ENCODE measurements at regions not wholly inside any gene's neighbourhood (a gene's known extent, or its start where the extent isn't known, plus 50 kb on each side); places are given as distances from the start of the nearest gene placed in this dataset.
A peak's percentile ranks its signal among the peaks of the same experiment; 100 is the strongest.

DNA sequence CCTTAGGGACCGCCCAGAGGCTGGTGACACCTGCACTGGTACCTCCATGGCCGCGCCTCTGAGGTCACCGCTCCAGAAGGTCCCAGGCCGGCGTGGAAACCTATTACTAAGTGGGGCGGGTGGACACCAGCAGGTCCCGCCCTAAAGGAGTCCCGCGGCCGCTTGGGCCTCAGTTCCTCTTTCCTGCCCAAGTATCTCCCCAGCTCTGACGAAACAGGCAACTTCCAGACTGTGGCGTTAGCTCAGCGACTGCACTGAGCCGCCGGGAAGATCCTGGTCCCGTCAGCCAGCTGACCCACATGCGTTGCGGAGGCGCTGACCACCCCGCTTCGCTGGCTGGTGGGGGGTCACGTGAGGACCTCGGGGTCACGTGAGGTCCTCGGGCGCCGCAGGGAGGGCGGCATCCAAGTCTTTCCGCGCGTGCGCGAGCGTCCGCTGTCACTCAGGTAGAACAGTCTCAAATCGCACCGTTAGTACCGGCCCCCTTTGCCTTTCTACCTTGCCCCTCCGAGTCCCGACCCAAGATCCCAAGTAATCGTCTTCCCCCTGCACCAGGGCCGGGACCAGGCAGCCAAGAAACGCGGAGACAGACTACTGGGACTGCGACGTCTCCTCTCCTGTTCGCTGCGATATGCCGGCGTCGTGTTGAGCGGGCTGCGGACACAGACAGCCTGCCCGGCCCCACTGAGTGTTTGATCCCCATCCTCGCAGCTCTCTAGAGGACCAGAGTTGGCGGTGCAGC, 53.7 kb upstream of the KDM4C start:
- H3K36me3 Mint-ChIP-seq (ENCODE audit: low read depth, unreplicated experiment): no peaks in the 10 kb centered on the region
- peak overlapping the region; percentile 67 for H3K27ac Mint-ChIP-seq (ENCODE audit: unreplicated experiment)
- H3K27me3 Mint-ChIP-seq (ENCODE audit: unreplicated experiment): peaks cover 7% of the 10 kb centered on the region
- H3K4me1 Mint-ChIP-seq (ENCODE audit: unreplicated experiment): peaks cover 5% of the 10 kb centered on the region
- peak; percentile 81 for DNase-seq (ENCODE audit: low spot score)
- peak overlapping the region; percentile 96 for H3K4me3 Mint-ChIP-seq (ENCODE audit: unreplicated experiment)
- TF ChIP-seq, protein P1, sequence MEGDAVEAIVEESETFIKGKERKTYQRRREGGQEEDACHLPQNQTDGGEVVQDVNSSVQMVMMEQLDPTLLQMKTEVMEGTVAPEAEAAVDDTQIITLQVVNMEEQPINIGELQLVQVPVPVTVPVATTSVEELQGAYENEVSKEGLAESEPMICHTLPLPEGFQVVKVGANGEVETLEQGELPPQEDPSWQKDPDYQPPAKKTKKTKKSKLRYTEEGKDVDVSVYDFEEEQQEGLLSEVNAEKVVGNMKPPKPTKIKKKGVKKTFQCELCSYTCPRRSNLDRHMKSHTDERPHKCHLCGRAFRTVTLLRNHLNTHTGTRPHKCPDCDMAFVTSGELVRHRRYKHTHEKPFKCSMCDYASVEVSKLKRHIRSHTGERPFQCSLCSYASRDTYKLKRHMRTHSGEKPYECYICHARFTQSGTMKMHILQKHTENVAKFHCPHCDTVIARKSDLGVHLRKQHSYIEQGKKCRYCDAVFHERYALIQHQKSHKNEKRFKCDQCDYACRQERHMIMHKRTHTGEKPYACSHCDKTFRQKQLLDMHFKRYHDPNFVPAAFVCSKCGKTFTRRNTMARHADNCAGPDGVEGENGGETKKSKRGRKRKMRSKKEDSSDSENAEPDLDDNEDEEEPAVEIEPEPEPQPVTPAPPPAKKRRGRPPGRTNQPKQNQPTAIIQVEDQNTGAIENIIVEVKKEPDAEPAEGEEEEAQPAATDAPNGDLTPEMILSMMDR (IDR thresholded peaks at IDR 0.05; ENCODE audit: unreplicated experiment): no peak
- peaks cover 3% of the 10 kb centered on the region for H3K9me3 Mint-ChIP-seq (ENCODE audit: unreplicated experiment)

DNA sequence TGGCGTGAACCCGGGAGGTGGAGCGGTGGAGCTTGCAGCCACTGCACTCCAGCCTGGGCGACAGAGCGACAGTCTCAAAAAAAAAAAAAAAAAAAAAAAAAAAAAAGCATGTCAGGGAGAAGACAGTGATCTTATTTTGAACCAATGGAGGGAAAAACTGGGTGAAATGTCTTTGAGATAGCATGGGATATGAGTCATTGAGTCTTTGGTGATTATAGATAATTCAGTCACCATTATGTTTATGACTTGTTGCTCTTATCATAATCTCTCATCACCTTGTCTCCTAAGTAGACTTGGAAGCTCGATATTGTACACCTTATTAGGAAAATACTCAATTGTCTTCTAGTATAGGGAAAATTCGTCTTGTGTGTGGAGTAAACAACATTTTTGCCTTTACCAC, 55.1 kb upstream of the KDM4C start:
- Mint-ChIP-seq H3K36me3 (ENCODE audit: low read depth, unreplicated experiment) (no peaks in the 10 kb centered on the region), H3K27ac (ENCODE audit: unreplicated experiment) (no peak overlapping the region), H3K4me1 (ENCODE audit: unreplicated experiment) (peaks cover 5% of the 10 kb centered on the region), H3K27me3 (ENCODE audit: unreplicated experiment) (peaks cover 7% of the 10 kb centered on the region), H3K4me3 (ENCODE audit: unreplicated experiment) (no peak overlapping the region), H3K9me3 (ENCODE audit: unreplicated experiment) (no peaks in the 10 kb centered on the region)
- no peak for DNase-seq (ENCODE audit: low spot score)
- TF ChIP-seq, protein P1 (IDR thresholded peaks at IDR 0.05; ENCODE audit: unreplicated experiment): no peak

DNA sequence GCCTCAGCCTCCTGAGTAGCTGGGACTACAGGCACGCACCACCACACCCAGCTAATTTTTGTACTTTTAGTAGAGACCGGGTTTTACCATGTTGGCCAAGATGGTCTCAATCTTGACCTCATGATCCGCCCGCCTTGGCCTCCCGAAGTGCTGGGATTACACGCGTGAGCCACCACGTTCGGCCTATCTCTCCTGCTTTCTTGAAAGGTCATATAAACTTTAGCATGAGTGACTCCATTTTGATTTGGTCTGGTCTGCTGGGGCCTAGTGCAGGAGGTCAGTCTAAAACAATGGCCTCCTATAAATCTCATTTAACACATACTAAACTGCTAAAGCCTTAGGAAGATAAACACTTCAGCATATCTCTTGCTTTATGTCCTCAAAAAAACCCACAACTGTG, 50.6 kb upstream of the GLDC start:
- Mint-ChIP-seq H3K4me3 (ENCODE audit: unreplicated experiment) (no peak overlapping the region), H3K9me3 (ENCODE audit: unreplicated experiment) (no peaks in the 10 kb centered on the region), H3K36me3 (ENCODE audit: low read depth, unreplicated experiment) (no peaks in the 10 kb centered on the region), H3K27ac (ENCODE audit: unreplicated experiment) (no peak overlapping the region), H3K4me1 (ENCODE audit: unreplicated experiment) (no peaks in the 10 kb centered on the region), H3K27me3 (ENCODE audit: unreplicated experiment) (peaks cover 2% of the 10 kb centered on the region)
- TF ChIP-seq, protein P1 (IDR thresholded peaks at IDR 0.05; ENCODE audit: unreplicated experiment): no peak
- DNase-seq (ENCODE audit: low spot score): no peak

DNA sequence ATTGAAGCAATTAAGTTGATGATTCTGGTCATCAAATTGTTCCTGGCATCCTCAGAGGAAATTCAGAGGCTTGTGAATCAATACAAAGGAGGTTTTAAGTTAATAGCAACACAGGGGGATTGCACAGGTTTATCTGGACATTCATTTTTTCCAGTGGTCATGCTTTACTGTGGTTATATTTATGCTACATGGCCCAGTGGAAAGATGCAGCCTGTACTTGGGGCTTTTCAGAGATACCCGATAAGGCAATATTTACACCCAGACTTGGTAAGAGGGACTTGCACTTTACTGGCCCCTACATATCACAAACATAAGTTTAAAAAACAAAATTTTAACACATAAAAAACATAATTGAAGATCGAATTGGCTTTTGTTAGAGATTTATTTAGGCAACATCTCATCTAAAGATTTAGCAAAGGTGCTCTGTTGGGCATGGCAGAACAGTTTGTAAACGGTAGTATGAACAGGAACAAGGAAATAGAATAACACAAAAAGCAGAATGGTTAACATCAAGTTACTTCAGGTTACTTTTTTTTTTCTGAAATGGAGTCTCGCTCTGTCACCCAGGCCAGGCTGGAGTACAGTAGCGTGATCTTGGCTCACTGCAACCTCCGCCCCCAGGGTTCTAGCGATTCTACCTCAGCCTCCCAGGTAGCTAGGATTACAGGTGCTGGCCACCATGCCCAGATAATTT, 49.7 kb upstream of the GLDC start:
- H3K4me1 Mint-ChIP-seq (ENCODE audit: unreplicated experiment): no peaks in the 10 kb centered on the region
- no peaks in the 10 kb centered on the region for H3K9me3 Mint-ChIP-seq (ENCODE audit: unreplicated experiment)
- TF ChIP-seq, protein P1 (IDR thresholded peaks at IDR 0.05; ENCODE audit: unreplicated experiment): no peak
- DNase-seq (ENCODE audit: low spot score): no peak
- peaks cover 2% of the 10 kb centered on the region for H3K27me3 Mint-ChIP-seq (ENCODE audit: unreplicated experiment)
- H3K4me3 Mint-ChIP-seq (ENCODE audit: unreplicated experiment): no peak overlapping the region
- H3K36me3 Mint-ChIP-seq (ENCODE audit: low read depth, unreplicated experiment): no peaks in the 10 kb centered on the region
- H3K27ac Mint-ChIP-seq (ENCODE audit: unreplicated experiment): no peak overlapping the region

Measured in endothelial cell (in vitro differentiated cells).